Thyroid gland (tissue), 4 donors: ENCODE measurements at regions not wholly inside any gene's neighbourhood (a gene's known extent, or its start where the extent isn't known, plus 50 kb on each side); places are given as distances from the start of the nearest gene placed in this dataset.

ENCODE experiments used
- DNase-seq, 2 donors: peaks; one replicate each; pipeline ENCODE4 v3.0.0-alpha.2; 2019
- H3K27ac ChIP-seq, 3 donors: fragments of 200-600 bp; sonication (generic); 1 replicate in 2 of 3; 2 replicates in 1 of 3; pipeline ENCODE4 v1.5.1; 2016 to 2019; ENCODE audit warnings: mild to moderate bottlenecking in 1 of 3, moderate library complexity in 1 of 3
- H3K27me3 ChIP-seq: fragments of 200-600 bp; sonication (generic); one replicate; pipeline ENCODE4 v1.5.1; 2019
- H3K36me3 ChIP-seq, 2 donors: fragments of 200-600 bp; sonication (generic); one replicate each; pipeline ENCODE4 v1.5.1; 2016 to 2019
- H3K4me1 ChIP-seq, 2 donors: fragments of 200-600 bp; sonication (generic); one replicate each; pipeline ENCODE4 v1.5.1; 2017 to 2019
- H3K4me3 ChIP-seq, 3 donors: fragments of 200-600 bp; sonication (generic); replicated peaks in 1 of 3; 1 replicate in 2 of 3; 2 replicates in 1 of 3; pipeline ENCODE4 v1.5.1; 2016; ENCODE audit warnings: mild to moderate bottlenecking in 1 of 3
- H3K9me3 ChIP-seq: fragments of 200-600 bp; sonication (generic); one replicate; pipeline ENCODE4 v1.5.1; 2017
- POLR2A ChIP-seq, 2 donors: fragments of 450-650 bp; IDR thresholded peaks; one replicate each; pipeline ENCODE4 v1.6.1; 2017; ENCODE audit warnings: antibody characterized with exemption in 2 of 2, mild to moderate bottlenecking in 2 of 2, moderate library complexity in 1 of 2
- WGBS, 2 donors: methylation state at CpG; one replicate each; pipeline ENCODE4 v1.1.5; 2017; 5-methylcytosine and 5-hydroxymethylcytosine counted together
- intact Hi-C: fragments of 100-400 bp; cut with DNase I; formaldehyde crosslinking; loops from one replicate; pipeline ENCODE4 v1.15.1; 2023
- TF ChIP-seq, protein P1 (sequence below), 6 experiments: fragments of 200-600 bp in 3 of 6; fragments of 450-650 bp in 3 of 6; sonication (generic) in 3 of 6; IDR thresholded peaks; one replicate each; pipeline ENCODE4 v1.5.1; 2016 to 2019; ENCODE audit warnings: antibody characterized with exemption in 6 of 6, mild to moderate bottlenecking in 2 of 6, inconsistent platforms in 1 of 6, moderate library complexity in 1 of 6

DNA sequence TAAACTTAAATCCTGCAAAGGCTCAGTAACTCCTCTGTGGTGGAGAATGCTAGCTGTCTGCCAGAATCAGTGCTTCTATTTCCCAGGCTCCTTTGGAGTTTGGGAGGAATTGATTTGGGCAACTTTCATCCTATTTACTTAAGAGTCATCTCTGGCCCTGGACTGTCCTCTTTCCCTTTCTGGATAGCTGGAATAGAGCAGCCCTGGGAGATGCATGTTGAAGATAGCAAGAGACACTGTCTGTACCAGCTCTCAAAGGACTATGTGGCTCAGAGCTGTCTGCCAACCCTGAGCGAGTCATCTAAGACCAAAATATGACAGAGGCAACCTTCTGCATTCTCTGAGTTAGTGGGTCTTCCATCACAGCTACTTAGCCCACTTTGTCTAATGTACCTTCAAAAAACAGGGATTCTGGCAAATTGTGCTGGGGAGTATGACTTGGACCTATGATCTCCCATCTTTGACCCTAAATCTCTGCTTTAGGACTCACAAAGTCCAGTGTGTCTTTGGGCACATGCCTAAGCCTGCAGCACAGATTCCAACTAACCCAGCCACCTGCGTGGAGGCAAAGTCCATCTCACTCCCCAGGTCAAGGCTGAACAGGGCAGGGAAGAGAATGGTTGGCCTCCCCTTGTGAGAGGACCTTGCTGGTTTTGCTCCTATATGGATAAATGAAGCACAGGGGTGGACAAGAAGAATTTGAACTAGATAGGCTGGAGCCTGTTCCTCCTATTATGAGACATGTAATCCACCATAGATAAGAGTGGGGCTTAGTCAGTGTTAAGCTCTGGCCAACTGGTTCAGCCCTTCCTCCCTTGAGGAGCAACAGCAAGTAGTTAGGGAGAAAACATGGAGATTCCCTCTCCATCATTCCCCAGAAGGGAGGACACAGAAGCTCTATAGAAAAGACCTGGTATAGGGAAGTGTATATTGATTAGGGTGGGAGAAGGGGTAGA, 99.1 kb upstream of the PELI1 start:
- H3K27ac ChIP-seq = no peak overlapping the region
- DNase-seq = no peak
- no peak overlapping the region for H3K4me3 ChIP-seq
- no peaks in the 10 kb centered on the region for H3K27me3 ChIP-seq
- intact Hi-C loops = no loop called here
- H3K36me3 ChIP-seq = no peaks in the 10 kb centered on the region
- no peaks in the 10 kb centered on the region for H3K4me1 ChIP-seq
- TF ChIP-seq, protein P1, sequence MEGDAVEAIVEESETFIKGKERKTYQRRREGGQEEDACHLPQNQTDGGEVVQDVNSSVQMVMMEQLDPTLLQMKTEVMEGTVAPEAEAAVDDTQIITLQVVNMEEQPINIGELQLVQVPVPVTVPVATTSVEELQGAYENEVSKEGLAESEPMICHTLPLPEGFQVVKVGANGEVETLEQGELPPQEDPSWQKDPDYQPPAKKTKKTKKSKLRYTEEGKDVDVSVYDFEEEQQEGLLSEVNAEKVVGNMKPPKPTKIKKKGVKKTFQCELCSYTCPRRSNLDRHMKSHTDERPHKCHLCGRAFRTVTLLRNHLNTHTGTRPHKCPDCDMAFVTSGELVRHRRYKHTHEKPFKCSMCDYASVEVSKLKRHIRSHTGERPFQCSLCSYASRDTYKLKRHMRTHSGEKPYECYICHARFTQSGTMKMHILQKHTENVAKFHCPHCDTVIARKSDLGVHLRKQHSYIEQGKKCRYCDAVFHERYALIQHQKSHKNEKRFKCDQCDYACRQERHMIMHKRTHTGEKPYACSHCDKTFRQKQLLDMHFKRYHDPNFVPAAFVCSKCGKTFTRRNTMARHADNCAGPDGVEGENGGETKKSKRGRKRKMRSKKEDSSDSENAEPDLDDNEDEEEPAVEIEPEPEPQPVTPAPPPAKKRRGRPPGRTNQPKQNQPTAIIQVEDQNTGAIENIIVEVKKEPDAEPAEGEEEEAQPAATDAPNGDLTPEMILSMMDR (IDR thresholded peaks at IDR 0.05) = no peak
- TF ChIP-seq POLR2A (IDR thresholded peaks at IDR 0.05) = no peak
- WGBS, 2 donors = 79 to 100% methylated on average over 2 of the region's 2 CpGs
- H3K9me3 ChIP-seq = no peaks in the 10 kb centered on the region

- TF ChIP-seq POLR2A (IDR thresholded peaks at IDR 0.05) = no peak
- TF ChIP-seq, protein P1 (IDR thresholded peaks at IDR 0.05) = no peak
- Histone ChIP-seq H3K9me3 (no peaks in the 10 kb centered on the region), H3K36me3 (no peaks in the 10 kb centered on the region), H3K4me3 (no peak overlapping the region), H3K27me3 (no peaks in the 10 kb centered on the region), H3K27ac (no peak overlapping the region), H3K4me1 (no peaks in the 10 kb centered on the region)
- intact Hi-C loops = no loop called here
- DNase-seq = no peak
- 96 to 100% methylated on average over 1 of the region's 1 CpG for WGBS, 2 donors
Observed at GRCh38 chr2:64244037-64244416, 99.8 kb upstream of the PELI1 start.

- Histone ChIP-seq H3K27ac (no peak overlapping the region), H3K4me3 (no peak overlapping the region), H3K27me3 (no peaks in the 10 kb centered on the region), H3K4me1 (no peaks in the 10 kb centered on the region), H3K9me3 (no peaks in the 10 kb centered on the region), H3K36me3 (no peaks in the 10 kb centered on the region)
- no peak for DNase-seq
- TF ChIP-seq, protein P1 (IDR thresholded peaks at IDR 0.05) = no peak
- no peak for TF ChIP-seq POLR2A (IDR thresholded peaks at IDR 0.05)
- 84 to 90% methylated on average over 4 of the region's 4 CpGs for WGBS, 2 donors
- intact Hi-C loops = no loop called here
Observed at GRCh38 chr2:64245631-64246030, 101.4 kb upstream of the PELI1 start.

- no peaks in the 10 kb centered on the region for H3K27me3 ChIP-seq
- intact Hi-C loops = no loop called here
- no peak for DNase-seq
- TF ChIP-seq POLR2A (IDR thresholded peaks at IDR 0.05) = no peak
- H3K4me3 ChIP-seq = no peak overlapping the region
- H3K27ac ChIP-seq = no peak overlapping the region
- no peaks in the 10 kb centered on the region for H3K9me3 ChIP-seq
- no peaks in the 10 kb centered on the region for H3K4me1 ChIP-seq
- WGBS, 2 donors = 25 to 29% methylated on average over 1 of the region's 1 CpG
- no peaks in the 10 kb centered on the region for H3K36me3 ChIP-seq
Observed at GRCh38 chr2:64246962-64247361, 102.7 kb upstream of the PELI1 start.

DNA sequence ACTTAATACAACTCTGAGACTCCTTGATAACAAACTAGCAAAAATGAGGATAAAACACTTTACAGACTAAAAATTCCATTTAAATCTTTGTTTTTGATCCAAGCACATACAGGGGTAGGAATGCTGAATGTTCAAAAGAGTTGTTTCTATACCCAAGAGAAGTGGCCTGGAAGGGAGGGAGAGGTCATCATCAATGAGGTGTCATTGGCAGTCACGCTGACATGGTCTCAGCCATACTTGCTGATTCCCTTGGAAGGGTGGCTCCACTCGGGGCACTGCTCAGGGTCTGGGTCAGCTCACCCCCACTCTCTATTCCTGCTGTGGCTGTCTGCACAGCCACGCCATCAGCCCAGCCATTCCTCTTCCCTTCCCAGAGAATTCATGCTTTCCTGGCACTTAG, 105.2 kb upstream of the PELI1 start:
- no peaks in the 10 kb centered on the region for H3K27me3 ChIP-seq
- TF ChIP-seq, protein P1 (IDR thresholded peaks at IDR 0.05) = no peak
- TF ChIP-seq POLR2A (IDR thresholded peaks at IDR 0.05) = no peak
- intact Hi-C loops = no loop called here
- no peak overlapping the region for H3K27ac ChIP-seq
- no peak overlapping the region for H3K4me3 ChIP-seq
- no peaks in the 10 kb centered on the region for H3K9me3 ChIP-seq
- H3K36me3 ChIP-seq = no peaks in the 10 kb centered on the region
- DNase-seq = no peak
- WGBS, 2 donors = 69 to 82% methylated on average over 3 of the region's 3 CpGs
- no peaks in the 10 kb centered on the region for H3K4me1 ChIP-seq
